ENCODE measurements at regions not wholly inside any gene's neighbourhood (a gene's known extent, or its start where the extent isn't known, plus 50 kb on each side); places are given as distances from the start of the nearest gene placed in this dataset.

DNA sequence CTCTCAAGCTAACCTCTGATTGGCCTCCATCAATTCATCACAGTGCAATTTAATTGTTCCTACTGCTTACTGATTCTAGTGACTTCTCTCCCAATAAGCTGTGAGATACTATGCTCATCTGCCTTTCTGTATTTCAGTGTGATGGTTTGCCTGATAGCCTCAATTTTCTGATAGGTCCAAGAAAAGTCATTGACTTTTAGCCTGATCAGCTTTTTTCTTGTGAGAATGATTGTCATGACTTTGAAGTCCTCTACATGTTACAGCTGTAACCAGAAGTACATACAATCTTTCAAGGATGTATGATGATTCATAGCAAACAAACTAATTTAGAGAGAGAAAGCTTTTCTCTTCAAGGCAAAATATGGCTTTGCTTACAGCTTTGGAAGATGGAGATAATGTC, 463.8 kb upstream of the CNTN3 start:
- H3K9ac ChIP-seq (ENCODE audit: low read depth, low read length): no peak overlapping the region

More for the DNA sequence above, 463.8 kb upstream of the CNTN3 start:
- Histone ChIP-seq H3K27ac (ENCODE audit: insufficient read depth, low read length) (no peak overlapping the region), H3K23ac (ENCODE audit: low read depth, low read length) (no peak overlapping the region), H2BK120ac (ENCODE audit: low read depth, low read length) (no peak overlapping the region), H3K4ac (ENCODE audit: low read depth, low read length) (no peak overlapping the region), H4K20me1 (ENCODE audit: insufficient read depth, low read length) (no peaks in the 10 kb centered on the region), H3K18ac (ENCODE audit: low read depth, low read length) (no peak overlapping the region), H3K4me3 (ENCODE audit: insufficient read depth, low read depth, low read length) (no peak overlapping the region), H2AK5ac (ENCODE audit: low read depth, low read length) (no peak overlapping the region), H3K4me2 (ENCODE audit: low read depth, low read length) (no peak overlapping the region), H3K56ac (ENCODE audit: extremely low read depth, insufficient read depth, low read length) (no peak overlapping the region), H4K91ac (ENCODE audit: insufficient read depth, low read depth, low read length) (no peak overlapping the region), H2AK9ac (replicated peaks; ENCODE audit: low read depth, low read length, poor library complexity) (no peak overlapping the region), H3K36me3 (ENCODE audit: control insufficient read depth, insufficient read depth, low read length) (no peaks in the 10 kb centered on the region), H2AFZ (replicated peaks; ENCODE audit: low read length, poor library complexity) (no peak overlapping the region), H3K9me3 (ENCODE audit: control insufficient read depth, insufficient read depth, low read length) (no peaks in the 10 kb centered on the region), H2BK20ac (ENCODE audit: low read depth, low read length) (no peak overlapping the region), H3K79me1 (ENCODE audit: low read depth in 1 of 2, low read length in 2 of 2) (no peaks in the 10 kb centered on the region), H4K8ac (ENCODE audit: low read depth in 2 of 2, low read length in 2 of 2) (no peak overlapping the region), H3K27me3 (ENCODE audit: control insufficient read depth, insufficient read depth, low read length) (no peaks in the 10 kb centered on the region), H2BK15ac (ENCODE audit: low read depth, low read length) (no peak overlapping the region), H4K5ac (ENCODE audit: low read depth, low read length) (no peak overlapping the region), H3K9me1 (ENCODE audit: insufficient read depth, low read length) (no peaks in the 10 kb centered on the region), H3K14ac (replicated peaks; ENCODE audit: low read depth, low read length) (no peak overlapping the region), H3K4me1 (ENCODE audit: control insufficient read depth, insufficient read depth, low read length) (no peaks in the 10 kb centered on the region), H2BK5ac (ENCODE audit: low read depth, low read length, poor library complexity, severe bottlenecking) (no peak overlapping the region)
- TF ChIP-seq MAFK (IDR thresholded peaks at IDR 0.05; ENCODE audit: low read depth, low read length) (peak; percentile 31; the same call in 1 of the 2 replicates), BHLHE40 (IDR thresholded peaks at IDR 0.05; ENCODE audit: low read depth, low read length) (no peak)
- ATAC-seq (ENCODE audit: low read depth) (no peak), DNase-seq (no peak)
- dilution Hi-C loops (cut with HindIII; ENCODE audit: low sequenced_read_pairs, unreplicated experiment): no loop called here
- in situ Hi-C loops (cut with MboI; ENCODE audit: low sequenced_read_pairs): no loop called here
- no TSS peak for BruUV-seq (replicated peaks)
- ChIA-PET POLR2A (ENCODE audit: unreplicated experiment) (no interaction called here), CTCF (no interaction called here)
- intact Hi-C loops (cut with micrococcal nuclease): no loop called here

All from IMR-90 (cell line).